ENCODE measurements at regions not wholly inside any gene's neighbourhood (a gene's known extent, or its start where the extent isn't known, plus 50 kb on each side); places are given as distances from the start of the nearest gene placed in this dataset.

DNA sequence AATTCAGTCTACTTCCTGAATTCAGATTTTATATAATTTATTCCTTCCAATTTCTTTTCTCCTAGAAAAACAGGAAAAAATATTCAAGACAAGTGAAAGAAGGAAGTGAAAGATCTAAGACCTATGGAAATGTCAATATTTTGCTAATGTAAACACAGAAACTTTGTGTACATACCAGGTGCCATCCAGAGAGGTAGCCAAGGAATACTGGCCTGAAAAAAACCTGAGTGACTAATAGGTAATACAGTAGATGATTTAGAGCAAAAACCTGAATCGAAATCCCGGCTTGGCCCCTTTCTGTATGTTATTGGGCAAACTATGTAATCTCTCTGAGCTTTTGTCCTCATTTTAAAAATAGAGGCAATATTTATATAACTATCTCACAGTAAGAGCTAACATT, 59.2 kb upstream of the FSHB start:
- Histone ChIP-seq H3K27ac (peak overlapping the region in 1 of 4 donors; percentile 63), H3K4me1 (peaks cover 14 to 30% (median 25%) of the 10 kb centered on the region in 3 donors), H3K27me3 (no peaks in the 10 kb centered on the region), H3K36me3 (no peaks in the 10 kb centered on the region), H3K9me3 (no peaks in the 10 kb centered on the region), H3K4me3 (no peak overlapping the region)
- 22 to 30% methylated on average over 2 of the region's 2 CpGs for WGBS, 2 donors
- no peak for FAIRE-seq
- intact Hi-C loops (cut with DNase I), result no loop called here
- no peak for TF ChIP-seq CTCF (IDR thresholded peaks at IDR 0.05)
- peak; percentile 75 to 88 (median 85) for ATAC-seq
- DNase-seq, result peak in 1 of 6 donors; percentile 15

DNA sequence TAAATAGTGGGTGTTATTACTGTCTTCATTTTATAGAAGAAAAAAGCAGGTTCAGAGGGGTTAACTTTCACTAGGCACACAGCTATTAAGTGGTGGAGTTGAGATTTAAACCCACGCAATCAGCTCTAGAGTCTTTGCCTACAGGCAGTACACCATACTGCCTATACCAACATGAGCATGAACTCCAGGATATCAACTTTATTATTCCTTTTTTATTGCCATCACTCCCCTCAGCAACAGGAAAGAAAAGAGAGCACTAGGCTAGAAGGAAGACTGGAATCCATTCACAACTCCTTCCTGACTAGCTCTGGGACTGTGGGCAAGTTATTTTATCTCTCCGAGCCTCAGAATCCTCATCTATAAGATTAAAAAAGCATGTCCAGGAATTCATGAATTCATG, 58.7 kb upstream of the FSHB start:
- no peak for DNase-seq
- WGBS, 2 donors, result 61 to 62% methylated on average over 2 of the region's 2 CpGs
- H3K36me3 ChIP-seq, result no peaks in the 10 kb centered on the region
- no peak overlapping the region for H3K4me3 ChIP-seq
- ATAC-seq, result peak in 2 of 4 donors; percentile 11
- no peak for FAIRE-seq
- H3K27me3 ChIP-seq, result no peaks in the 10 kb centered on the region
- no peak for TF ChIP-seq CTCF (IDR thresholded peaks at IDR 0.05)
- intact Hi-C loops (cut with DNase I), result no loop called here
- H3K9me3 ChIP-seq, result no peaks in the 10 kb centered on the region
- H3K4me1 ChIP-seq, result peaks cover 14 to 30% (median 25%) of the 10 kb centered on the region in 3 donors
- H3K27ac ChIP-seq, result peak overlapping the region in 1 of 4 donors; percentile 63

- H3K27me3 ChIP-seq, result no peaks in the 10 kb centered on the region
- H3K4me3 ChIP-seq, result no peak overlapping the region
- FAIRE-seq (no peak), ATAC-seq (peak; percentile 37 to 62 (median 51)), DNase-seq (no peak)
- H3K4me1 ChIP-seq, result peaks cover 14 to 30% (median 25%) of the 10 kb centered on the region in 3 donors
- TF ChIP-seq CTCF (IDR thresholded peaks at IDR 0.05), result no peak
- intact Hi-C loops (cut with DNase I), result no loop called here
- no peaks in the 10 kb centered on the region for H3K9me3 ChIP-seq
- H3K27ac ChIP-seq, result peak overlapping the region in 1 of 4 donors; percentile 48
- no peaks in the 10 kb centered on the region for H3K36me3 ChIP-seq
- WGBS, 2 donors, result 49 to 51% methylated on average over 3 of the region's 3 CpGs
These were observed 57.9 kb upstream of the FSHB start for GRCh38 chr11:30172883-30173311.

GRCh38 chr11:30174265-30175020, 56.4 kb upstream of the FSHB start:
- FAIRE-seq (no peak), ATAC-seq (no peak)
- 66 to 67% methylated on average over 2 of the region's 2 CpGs for WGBS, 2 donors

More at GRCh38 chr11:30174265-30175020, 56.4 kb upstream of the FSHB start:
- no peaks in the 10 kb centered on the region for H3K9me3 ChIP-seq
- no peak overlapping the region for H3K27ac ChIP-seq
- TF ChIP-seq CTCF (IDR thresholded peaks at IDR 0.05), result no peak
- H3K36me3 ChIP-seq, result no peaks in the 10 kb centered on the region
- H3K27me3 ChIP-seq, result no peaks in the 10 kb centered on the region
- no peak overlapping the region for H3K4me3 ChIP-seq
- no peak for DNase-seq
- H3K4me1 ChIP-seq, result peaks cover 14 to 30% (median 23%) of the 10 kb centered on the region in 3 donors
- intact Hi-C loops (cut with DNase I), result no loop called here
